ENCODE measurements at regions not wholly inside any gene's neighbourhood (a gene's known extent, or its start where the extent isn't known, plus 50 kb on each side); places are given as distances from the start of the nearest gene placed in this dataset.

- intact Hi-C loops (cut with micrococcal nuclease): no loop called here
- Histone ChIP-seq H3K27me3 (ENCODE audit: control insufficient read depth in 2 of 2, insufficient read depth in 2 of 2, low read length in 2 of 2) (no peaks in the 10 kb centered on the region), H3K4me1 (ENCODE audit: control insufficient read depth in 1 of 2, insufficient read depth in 2 of 2, low read length in 2 of 2) (no peaks in the 10 kb centered on the region), H2AFZ (ENCODE audit: insufficient read depth, low read depth, low read length, poor library complexity, severe bottlenecking) (no peak overlapping the region), H3K9me3 (replicated peaks in 1 of 2; ENCODE audit: control insufficient read depth in 1 of 2, insufficient read depth in 1 of 2, low read length in 2 of 2) (no peaks in the 10 kb centered on the region), H4K20me1 (ENCODE audit: insufficient read depth, low read length) (no peaks in the 10 kb centered on the region), H3K4me2 (replicated peaks; ENCODE audit: extremely low read depth, low read length, poor library complexity, severe bottlenecking) (no peak overlapping the region), H3K27ac (ENCODE audit: low read depth in 1 of 2, low read length in 2 of 2) (no peak overlapping the region), H3K9ac (ENCODE audit: insufficient read depth, low read length, poor library complexity, severe bottlenecking) (no peak overlapping the region), H3K36me3 (replicated peaks in 1 of 2; ENCODE audit: control insufficient read depth in 1 of 2, insufficient read depth in 2 of 2, low read length in 2 of 2) (no peaks in the 10 kb centered on the region), H3K4me3 (replicated peaks in 1 of 3; ENCODE audit: low read depth in 2 of 3, low read length in 3 of 3) (no peak overlapping the region), H3K79me2 (ENCODE audit: insufficient read depth, low read length) (no peaks in the 10 kb centered on the region)
- no peak overlapping the region for H3K4me3 Mint-ChIP-seq
- H3K4me1 Mint-ChIP-seq: no peaks in the 10 kb centered on the region
- WGBS (ENCODE audit: insufficient coverage): 100% methylated on average over 1 of the region's 2 CpGs
- H3K36me3 Mint-ChIP-seq: no peaks in the 10 kb centered on the region
- H3K27me3 Mint-ChIP-seq (ENCODE audit: low read depth in 3 of 3): no peaks in the 10 kb centered on the region
- no peak for DNase-seq
- no peaks in the 10 kb centered on the region for H3K9me3 Mint-ChIP-seq
- H3K27ac Mint-ChIP-seq: no peak overlapping the region
- TF ChIP-seq CTCF (IDR thresholded peaks at IDR 0.05): no peak
Measured at GRCh38 chr9:78865737-78866136, 568.8 kb downstream of the PSAT1 start.

- Histone ChIP-seq H3K36me3 (replicated peaks in 1 of 2; ENCODE audit: control insufficient read depth in 1 of 2, insufficient read depth in 2 of 2, low read length in 2 of 2) (no peaks in the 10 kb centered on the region), H3K4me2 (replicated peaks; ENCODE audit: extremely low read depth, low read length, poor library complexity, severe bottlenecking) (no peak overlapping the region), H2AFZ (ENCODE audit: insufficient read depth, low read depth, low read length, poor library complexity, severe bottlenecking) (no peak overlapping the region), H3K9ac (ENCODE audit: insufficient read depth, low read length, poor library complexity, severe bottlenecking) (no peak overlapping the region), H4K20me1 (ENCODE audit: insufficient read depth, low read length) (no peaks in the 10 kb centered on the region), H3K79me2 (ENCODE audit: insufficient read depth, low read length) (no peaks in the 10 kb centered on the region), H3K4me3 (replicated peaks in 1 of 3; ENCODE audit: low read depth in 2 of 3, low read length in 3 of 3) (no peak overlapping the region), H3K27ac (ENCODE audit: low read depth in 1 of 2, low read length in 2 of 2) (no peak overlapping the region), H3K9me3 (replicated peaks in 1 of 2; ENCODE audit: control insufficient read depth in 1 of 2, insufficient read depth in 1 of 2, low read length in 2 of 2) (no peaks in the 10 kb centered on the region), H3K27me3 (ENCODE audit: control insufficient read depth in 2 of 2, insufficient read depth in 2 of 2, low read length in 2 of 2) (no peaks in the 10 kb centered on the region), H3K4me1 (ENCODE audit: control insufficient read depth in 1 of 2, insufficient read depth in 2 of 2, low read length in 2 of 2) (no peaks in the 10 kb centered on the region)
- Mint-ChIP-seq H3K4me3 (no peak overlapping the region), H3K4me1 (no peaks in the 10 kb centered on the region), H3K36me3 (no peaks in the 10 kb centered on the region), H3K27me3 (ENCODE audit: low read depth in 3 of 3) (no peaks in the 10 kb centered on the region), H3K9me3 (no peaks in the 10 kb centered on the region), H3K27ac (no peak overlapping the region)
- no peak for TF ChIP-seq CTCF (IDR thresholded peaks at IDR 0.05)
- intact Hi-C loops (cut with micrococcal nuclease): no loop called here
- DNase-seq: no peak
- WGBS (ENCODE audit: insufficient coverage): 100% methylated on average over 1 of the region's 6 CpGs
Measured at GRCh38 chr9:78866207-78867132, 569.5 kb downstream of the PSAT1 start.

Measured in CD14-positive monocyte (primary cell).